ENCODE measurements at regions not wholly inside any gene's neighbourhood (a gene's known extent, or its start where the extent isn't known, plus 50 kb on each side); places are given as distances from the start of the nearest gene placed in this dataset.

DNA sequence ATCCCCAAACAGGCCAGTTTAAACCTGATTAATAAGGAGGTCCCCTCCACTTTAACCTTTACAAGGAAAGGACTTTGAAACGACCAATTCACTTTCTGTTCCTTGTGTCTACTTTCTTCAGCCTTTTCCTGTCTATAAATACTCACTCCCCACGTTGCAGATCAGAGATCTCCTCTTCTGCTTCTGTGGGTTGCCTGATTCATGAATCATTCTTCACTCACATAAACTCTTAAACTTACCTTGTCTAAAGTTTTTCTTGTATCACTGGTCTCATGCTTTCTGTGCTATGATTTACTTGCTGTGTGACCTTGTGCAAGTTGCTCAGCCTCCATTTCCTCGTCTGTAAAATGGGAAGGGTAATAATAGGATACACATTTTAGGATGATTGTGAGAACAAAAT lies 236.1 kb downstream of the QDPR start:
- TF ChIP-seq, protein P1, sequence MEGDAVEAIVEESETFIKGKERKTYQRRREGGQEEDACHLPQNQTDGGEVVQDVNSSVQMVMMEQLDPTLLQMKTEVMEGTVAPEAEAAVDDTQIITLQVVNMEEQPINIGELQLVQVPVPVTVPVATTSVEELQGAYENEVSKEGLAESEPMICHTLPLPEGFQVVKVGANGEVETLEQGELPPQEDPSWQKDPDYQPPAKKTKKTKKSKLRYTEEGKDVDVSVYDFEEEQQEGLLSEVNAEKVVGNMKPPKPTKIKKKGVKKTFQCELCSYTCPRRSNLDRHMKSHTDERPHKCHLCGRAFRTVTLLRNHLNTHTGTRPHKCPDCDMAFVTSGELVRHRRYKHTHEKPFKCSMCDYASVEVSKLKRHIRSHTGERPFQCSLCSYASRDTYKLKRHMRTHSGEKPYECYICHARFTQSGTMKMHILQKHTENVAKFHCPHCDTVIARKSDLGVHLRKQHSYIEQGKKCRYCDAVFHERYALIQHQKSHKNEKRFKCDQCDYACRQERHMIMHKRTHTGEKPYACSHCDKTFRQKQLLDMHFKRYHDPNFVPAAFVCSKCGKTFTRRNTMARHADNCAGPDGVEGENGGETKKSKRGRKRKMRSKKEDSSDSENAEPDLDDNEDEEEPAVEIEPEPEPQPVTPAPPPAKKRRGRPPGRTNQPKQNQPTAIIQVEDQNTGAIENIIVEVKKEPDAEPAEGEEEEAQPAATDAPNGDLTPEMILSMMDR (IDR thresholded peaks at IDR 0.05) = no peak
- TF ChIP-seq POLR2A (IDR thresholded peaks at IDR 0.05) = no peak
- no peak for TF ChIP-seq POLR2AphosphoS5 (IDR thresholded peaks at IDR 0.05)

All from sigmoid colon (tissue), 4 donors.